Activated CD4-positive, alpha-beta memory T cell treated with anti-CD3 and anti-CD28 coated beads, Interleukin-2, amount 10 ng/mL, durations not matched to agents 7 days and 5 days (primary cell): ENCODE measurements at regions not wholly inside any gene's neighbourhood (a gene's known extent, or its start where the extent isn't known, plus 50 kb on each side); places are given as distances from the start of the nearest gene placed in this dataset.
"Not testable (repeated sequence)": the region's sequence is repeated elsewhere in the genome, so short reads cannot be mapped to it uniquely, and the experiment has no call there.

Source experiments
- CTCF ChIA-PET: fragments of 350-600 bp; sonication (Branson Sonifier 250); formaldehyde crosslinking; loops from one replicate; lab custom pipeline; 2021; ENCODE audit warnings: antibody characterized with exemption, inconsistent platforms; lab: Charles Lee
- POLR2A ChIA-PET: fragments of 350-600 bp; sonication (Branson Sonifier 250); formaldehyde crosslinking; loops from one replicate; lab custom pipeline; 2021; ENCODE audit warnings: antibody characterized with exemption; lab: Charles Lee
- DNase-seq: peaks from one replicate; pipeline ENCODE4 v3.0.0-alpha.2; 2020
- H3K27ac Mint-ChIP-seq: one replicate; pipeline ENCODE4 v1.8.0; 2021; ENCODE audit warnings: mild to moderate bottlenecking, mixed read lengths
- H3K27me3 Mint-ChIP-seq: one replicate; pipeline ENCODE4 v1.8.0; 2021; ENCODE audit warnings: mixed read lengths
- H3K36me3 Mint-ChIP-seq: one replicate; pipeline ENCODE4 v1.8.0; 2021; ENCODE audit warnings: low read depth, mixed read lengths
- H3K4me1 Mint-ChIP-seq: one replicate; pipeline ENCODE4 v1.8.0; 2021; ENCODE audit warnings: mixed read lengths
- H3K4me3 Mint-ChIP-seq: one replicate; pipeline ENCODE4 v1.8.0; 2021; ENCODE audit warnings: mild to moderate bottlenecking, mixed read lengths
- H3K9me3 Mint-ChIP-seq: one replicate; pipeline ENCODE4 v1.8.0; 2021; ENCODE audit warnings: mixed read lengths

GRCh38 chr2:122706757-122707223 is 951.3 kb downstream of the TSN start:
- no peak overlapping the region for H3K4me3 Mint-ChIP-seq
- H3K36me3 Mint-ChIP-seq, result no peaks in the 10 kb centered on the region
- CTCF ChIA-PET, result no interaction called here
- peaks cover 2% of the 10 kb centered on the region for H3K9me3 Mint-ChIP-seq
- H3K27me3 Mint-ChIP-seq, result no peaks in the 10 kb centered on the region
- no peaks in the 10 kb centered on the region for H3K4me1 Mint-ChIP-seq
- H3K27ac Mint-ChIP-seq, result no peak overlapping the region
- no peak for DNase-seq
- POLR2A ChIA-PET, result no interaction called here

DNA sequence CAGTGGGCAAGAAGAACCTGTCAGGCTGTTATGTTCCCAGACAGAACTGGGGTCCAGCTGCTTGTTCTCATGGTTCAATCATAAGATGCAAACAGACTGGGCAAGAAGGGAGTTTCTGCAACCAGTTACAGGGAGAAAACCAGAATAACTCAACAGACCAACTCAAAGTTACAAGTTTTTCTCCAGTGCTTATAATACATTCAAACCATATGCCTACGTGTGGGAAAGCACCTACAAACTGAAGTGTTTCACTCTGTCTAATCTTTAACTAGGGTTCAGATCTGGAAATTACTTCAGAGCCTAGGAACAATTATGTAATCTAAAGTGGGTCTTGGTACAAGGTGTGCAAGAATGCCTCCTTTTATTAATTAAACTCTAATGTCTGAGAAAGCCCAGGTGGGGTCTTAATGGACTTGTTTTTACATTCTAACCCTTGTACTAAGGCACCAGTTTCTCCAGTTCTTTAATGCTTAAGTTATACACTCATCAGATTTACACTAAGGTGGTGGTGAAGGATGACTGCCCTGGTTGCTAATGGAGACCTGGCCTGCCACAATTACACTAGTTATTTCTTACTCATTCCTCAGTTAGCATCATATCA is 951.9 kb downstream of the TSN start:
- no peak overlapping the region for H3K4me3 Mint-ChIP-seq
- no peak overlapping the region for H3K27ac Mint-ChIP-seq
- H3K27me3 Mint-ChIP-seq, result no peaks in the 10 kb centered on the region
- no peak for DNase-seq
- peaks cover 2% of the 10 kb centered on the region for H3K9me3 Mint-ChIP-seq
- H3K4me1 Mint-ChIP-seq, result no peaks in the 10 kb centered on the region
- ChIA-PET CTCF (no interaction called here), POLR2A (no interaction called here)
- no peaks in the 10 kb centered on the region for H3K36me3 Mint-ChIP-seq

DNA sequence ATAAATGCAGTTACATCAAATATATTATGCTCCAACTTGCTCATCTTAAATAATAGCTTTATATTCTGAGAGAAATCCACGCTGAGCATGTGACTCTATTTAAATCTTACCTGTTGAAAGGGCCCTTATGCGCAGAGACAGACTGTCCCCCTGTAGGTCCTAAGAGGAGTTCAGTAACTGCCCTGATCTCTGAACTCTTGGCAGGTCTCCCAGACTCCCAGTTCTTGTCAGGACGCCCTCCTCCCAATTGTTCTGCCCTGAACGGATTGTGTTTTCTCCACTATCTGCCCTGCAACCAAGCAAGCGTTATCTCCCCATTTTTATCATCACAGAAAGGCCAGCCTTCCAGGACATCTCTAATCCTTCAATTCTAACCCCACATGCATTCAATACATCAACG is 954.6 kb downstream of the TSN start:
- no peaks in the 10 kb centered on the region for H3K27me3 Mint-ChIP-seq
- no peak for DNase-seq
- no peak overlapping the region for H3K27ac Mint-ChIP-seq
- H3K9me3 Mint-ChIP-seq, result peaks cover 5% of the 10 kb centered on the region
- H3K4me1 Mint-ChIP-seq, result no peaks in the 10 kb centered on the region
- H3K36me3 Mint-ChIP-seq, result no peaks in the 10 kb centered on the region
- ChIA-PET POLR2A (no interaction called here), CTCF (no interaction called here)
- H3K4me3 Mint-ChIP-seq, result no peak overlapping the region

- Mint-ChIP-seq H3K27me3 (no peaks in the 10 kb centered on the region), H3K36me3 (no peaks in the 10 kb centered on the region), H3K27ac (no peak overlapping the region), H3K4me3 (no peak overlapping the region), H3K9me3 (peaks cover 5% of the 10 kb centered on the region), H3K4me1 (no peaks in the 10 kb centered on the region)
- ChIA-PET POLR2A (no interaction called here), CTCF (no interaction called here)
- DNase-seq, result no peak
These were observed 958.3 kb downstream of the TSN start for GRCh38 chr2:122713800-122714199.

DNA sequence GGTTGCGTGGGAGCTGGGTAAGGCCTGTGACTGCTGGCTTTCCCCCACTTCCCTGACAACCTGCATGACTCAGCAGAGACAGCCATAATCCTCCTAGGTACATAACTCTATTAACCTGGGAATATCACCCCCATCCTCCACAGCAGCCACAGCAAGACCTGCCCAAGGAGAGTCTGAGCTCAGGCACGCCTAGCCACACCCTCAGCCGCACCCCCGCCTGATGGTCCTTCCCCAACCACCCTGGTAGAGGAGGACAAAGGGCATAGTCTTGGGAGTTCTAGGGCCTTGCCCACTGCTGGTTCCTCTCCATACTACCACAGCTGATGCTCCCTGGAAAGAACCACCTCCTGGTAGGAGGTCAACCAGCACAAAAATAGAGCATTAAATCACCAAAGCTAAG is 965.4 kb downstream of the TSN start:
- POLR2A ChIA-PET, H3K36me3 Mint-ChIP-seq, H3K27ac Mint-ChIP-seq, H3K4me3 Mint-ChIP-seq, H3K27me3 Mint-ChIP-seq, H3K9me3 Mint-ChIP-seq, CTCF ChIA-PET, DNase-seq, H3K4me1 Mint-ChIP-seq: not testable (repeated sequence)

- Mint-ChIP-seq H3K4me3 (no peak overlapping the region), H3K27me3 (no peaks in the 10 kb centered on the region), H3K4me1 (peaks cover 10% of the 10 kb centered on the region), H3K36me3 (no peaks in the 10 kb centered on the region), H3K9me3 (peaks cover 3% of the 10 kb centered on the region), H3K27ac (no peak overlapping the region)
- ChIA-PET CTCF (no interaction called here), POLR2A (no interaction called here)
- DNase-seq, result no peak
These were observed 979.4 kb downstream of the TSN start for GRCh38 chr2:122734766-122735424.

GRCh38 chr2:122736279-122736678 is 980.8 kb downstream of the TSN start:
- POLR2A ChIA-PET, result no interaction called here

GRCh38 chr2:122737429-122738077 is 982.1 kb downstream of the TSN start:
- peaks cover 10% of the 10 kb centered on the region for H3K4me1 Mint-ChIP-seq
- ChIA-PET POLR2A (no interaction called here), CTCF (no interaction called here)
- no peak overlapping the region for H3K4me3 Mint-ChIP-seq
- H3K36me3 Mint-ChIP-seq, result no peaks in the 10 kb centered on the region
- H3K27me3 Mint-ChIP-seq, result no peaks in the 10 kb centered on the region
- no peak for DNase-seq
- H3K9me3 Mint-ChIP-seq, result peaks cover 5% of the 10 kb centered on the region
- no peak overlapping the region for H3K27ac Mint-ChIP-seq

More at GRCh38 chr2:122736279-122736678, 980.8 kb downstream of the TSN start:
- H3K4me3 Mint-ChIP-seq, result no peak overlapping the region
- no peak overlapping the region for H3K27ac Mint-ChIP-seq
- CTCF ChIA-PET, result no interaction called here
- H3K27me3 Mint-ChIP-seq, result no peaks in the 10 kb centered on the region
- no peak for DNase-seq
- peaks cover 10% of the 10 kb centered on the region for H3K4me1 Mint-ChIP-seq
- H3K36me3 Mint-ChIP-seq, result no peaks in the 10 kb centered on the region
- H3K9me3 Mint-ChIP-seq, result peaks cover 3% of the 10 kb centered on the region

DNA sequence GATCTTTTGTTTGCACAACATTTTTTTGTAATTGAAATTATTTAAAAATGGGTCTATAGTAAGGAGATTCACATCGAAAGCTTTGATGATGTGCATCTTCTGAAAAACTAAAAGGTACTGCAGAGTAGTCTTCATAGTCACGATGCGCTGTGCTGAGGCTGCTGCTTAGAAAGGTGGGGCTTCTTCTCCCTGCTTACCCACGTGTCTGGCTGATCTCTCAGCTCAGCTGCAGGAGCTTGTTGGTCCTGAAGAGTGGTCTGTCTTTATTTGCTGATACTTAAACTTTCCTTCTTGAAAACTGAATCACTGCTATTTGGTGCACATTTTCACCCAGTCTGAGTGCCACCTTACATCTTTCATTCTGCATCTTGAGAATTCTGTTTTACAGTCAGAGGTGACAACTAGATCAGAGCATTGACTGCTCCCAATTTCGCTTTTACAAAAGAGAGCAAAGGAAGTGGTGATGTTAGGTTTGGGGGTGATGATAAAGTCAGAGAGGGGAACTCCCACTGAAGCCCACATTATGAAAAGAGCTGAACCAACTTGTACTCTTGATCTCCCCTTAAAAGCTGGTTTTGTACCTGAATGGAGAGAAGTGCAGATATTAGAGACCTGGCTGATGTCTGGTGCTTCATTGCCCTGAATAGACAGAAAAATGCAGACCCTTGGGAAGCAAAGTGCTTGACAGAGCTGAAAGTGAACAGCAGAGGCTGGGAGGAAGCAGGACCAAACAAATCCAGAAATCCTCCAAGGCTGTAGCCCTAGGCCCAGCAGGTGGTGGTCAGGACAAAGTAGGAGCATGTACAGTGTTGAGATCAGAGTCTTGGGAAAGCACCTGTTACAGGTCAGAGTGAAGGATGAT is 984.5 kb downstream of the TSN start:
- POLR2A ChIA-PET, result no interaction called here
- Mint-ChIP-seq H3K27ac (no peak overlapping the region), H3K4me1 (peaks cover 10% of the 10 kb centered on the region), H3K4me3 (no peak overlapping the region), H3K27me3 (no peaks in the 10 kb centered on the region), H3K9me3 (peaks cover 5% of the 10 kb centered on the region), H3K36me3 (no peaks in the 10 kb centered on the region)
- CTCF ChIA-PET, result no interaction called here
- DNase-seq, result no peak

- H3K36me3 Mint-ChIP-seq, result no peaks in the 10 kb centered on the region
- no peak overlapping the region for H3K27ac Mint-ChIP-seq
- CTCF ChIA-PET, result no interaction called here
- peaks cover 5% of the 10 kb centered on the region for H3K9me3 Mint-ChIP-seq
- DNase-seq, result no peak
- no peaks in the 10 kb centered on the region for H3K27me3 Mint-ChIP-seq
- H3K4me1 Mint-ChIP-seq, result peaks cover 10% of the 10 kb centered on the region
- POLR2A ChIA-PET, result no interaction called here
- H3K4me3 Mint-ChIP-seq, result no peak overlapping the region
These were observed 985.1 kb downstream of the TSN start for GRCh38 chr2:122740594-122740948.

DNA sequence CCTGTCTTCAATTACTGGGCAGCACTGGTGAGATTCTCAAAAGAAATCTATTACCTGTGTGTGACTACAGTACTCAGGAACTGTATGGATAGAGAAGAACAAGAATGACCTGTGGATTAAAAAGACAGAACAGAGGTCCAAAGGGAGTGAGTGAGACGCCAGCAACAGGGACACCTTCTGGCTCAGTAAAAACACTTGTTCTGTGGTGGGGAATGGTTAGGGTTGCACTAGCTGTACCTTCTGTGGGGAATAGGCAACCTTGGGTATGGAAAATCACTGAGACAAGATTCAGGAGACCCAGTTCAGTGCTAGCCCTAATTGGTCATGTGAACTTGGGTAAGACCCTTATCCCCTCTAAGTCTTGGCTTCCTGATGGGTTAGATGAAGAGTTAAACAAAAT is 986.0 kb downstream of the TSN start:
- ChIA-PET CTCF (no interaction called here), POLR2A (no interaction called here)
- Mint-ChIP-seq H3K27ac (no peak overlapping the region), H3K9me3 (peaks cover 5% of the 10 kb centered on the region), H3K36me3 (no peaks in the 10 kb centered on the region), H3K27me3 (no peaks in the 10 kb centered on the region), H3K4me3 (no peak overlapping the region), H3K4me1 (peaks cover 10% of the 10 kb centered on the region)
- no peak for DNase-seq

DNA sequence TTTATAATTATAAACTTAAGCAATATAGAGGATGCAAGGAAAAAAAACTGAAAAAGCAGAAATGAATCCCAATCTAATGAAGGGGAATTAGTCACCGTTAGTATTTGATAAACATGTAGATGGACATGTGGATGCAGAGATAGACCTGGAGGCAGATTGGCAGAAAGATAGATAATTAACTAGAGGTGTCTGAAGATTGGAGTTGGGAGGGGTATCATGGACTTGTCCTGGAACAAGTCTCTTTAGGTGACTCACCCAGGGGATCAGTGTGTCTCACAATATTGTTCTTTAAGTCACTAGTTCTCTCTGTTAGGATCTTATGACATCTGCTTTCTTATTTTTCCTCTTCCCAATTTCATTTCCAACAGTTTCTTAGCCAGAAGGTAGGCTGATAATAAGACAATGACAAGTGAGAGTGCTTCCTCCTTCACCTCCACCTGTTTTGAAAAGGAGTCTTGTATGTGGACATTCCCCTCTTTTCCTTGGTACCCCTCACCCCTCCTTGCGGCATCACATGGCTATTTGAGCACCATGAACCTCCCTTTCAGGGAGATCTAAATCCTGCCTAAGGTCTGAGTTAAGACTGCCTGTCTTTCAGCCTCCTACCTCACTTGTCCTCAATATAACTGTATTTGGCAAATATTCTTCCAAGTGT is 987.7 kb downstream of the TSN start:
- H3K27ac Mint-ChIP-seq, result no peak overlapping the region
- H3K36me3 Mint-ChIP-seq, result no peaks in the 10 kb centered on the region
- CTCF ChIA-PET, result no interaction called here
- no peak for DNase-seq
- no peak overlapping the region for H3K4me3 Mint-ChIP-seq
- H3K27me3 Mint-ChIP-seq, result no peaks in the 10 kb centered on the region
- POLR2A ChIA-PET, result no interaction called here
- H3K9me3 Mint-ChIP-seq, result peaks cover 4% of the 10 kb centered on the region
- peaks cover 2% of the 10 kb centered on the region for H3K4me1 Mint-ChIP-seq

GRCh38 chr2:122745603-122746002 is 990.2 kb downstream of the TSN start:
- CTCF ChIA-PET, result no interaction called here
- no peaks in the 10 kb centered on the region for H3K4me1 Mint-ChIP-seq
- no peak overlapping the region for H3K27ac Mint-ChIP-seq
- no peak for DNase-seq
- H3K27me3 Mint-ChIP-seq, result no peaks in the 10 kb centered on the region
- peaks cover 2% of the 10 kb centered on the region for H3K9me3 Mint-ChIP-seq
- no peak overlapping the region for H3K4me3 Mint-ChIP-seq
- POLR2A ChIA-PET, result no interaction called here
- H3K36me3 Mint-ChIP-seq, result no peaks in the 10 kb centered on the region
